Upper lobe of left lung (tissue), 6 donors: ENCODE measurements at regions not wholly inside any gene's neighbourhood (a gene's known extent, or its start where the extent isn't known, plus 50 kb on each side); places are given as distances from the start of the nearest gene placed in this dataset.

Experiments
- ATAC-seq, 2 donors: fragments of 200-7000 bp; cut with Tn5 transposase; one replicate each; pipeline ENCODE4 v1.9.1; 2022; ENCODE audit warnings: mild to moderate bottlenecking in 2 of 2, moderate library complexity in 2 of 2; ENCODE audit not compliant: low FRiP score in 2 of 2
- DNase-seq, 2 donors: peaks; one replicate each; pipeline ENCODE4 v3.0.0-alpha.2; 2019 to 2020
- H3K27ac ChIP-seq, 4 donors: fragments of 200-600 bp; sonication (generic); one replicate each; pipeline ENCODE4 v1.5.1; 2016 to 2019
- H3K27me3 ChIP-seq, 4 donors: fragments of 200-600 bp; sonication (generic); one replicate each; pipeline ENCODE4 v1.5.1; 2017 to 2019
- H3K36me3 ChIP-seq, 4 donors: fragments of 200-600 bp; sonication (generic); one replicate each; pipeline ENCODE4 v1.5.1; 2016 to 2019
- H3K4me1 ChIP-seq, 4 donors: fragments of 200-600 bp; sonication (generic); one replicate each; pipeline ENCODE4 v1.5.1; 2018 to 2019
- H3K4me3 ChIP-seq, 4 donors: fragments of 200-600 bp; sonication (generic); one replicate each; pipeline ENCODE4 v1.5.1; 2017 to 2019; ENCODE audit warnings: mild to moderate bottlenecking in 2 of 4, moderate library complexity in 1 of 4
- H3K9me3 ChIP-seq, 4 donors: fragments of 200-600 bp; sonication (generic); one replicate each; pipeline ENCODE4 v1.5.1; 2018 to 2019
- EP300 ChIP-seq, 4 donors: sonication (generic); formaldehyde crosslinking; IDR thresholded peaks; one replicate each; pipeline ENCODE4 v1.5.1; 2017; ENCODE audit warnings: antibody characterized with exemption in 4 of 4, control low read depth in 2 of 4
- POLR2A ChIP-seq, 4 donors: fragments of 450-650 bp; IDR thresholded peaks; one replicate each; pipeline ENCODE4 v1.5.1; 2016 to 2017; ENCODE audit warnings: antibody characterized with exemption in 4 of 4, mild to moderate bottlenecking in 2 of 4
- POLR2AphosphoS5 ChIP-seq, 2 donors: sonication (generic); formaldehyde crosslinking; IDR thresholded peaks; one replicate each; pipeline ENCODE4 v1.5.1; 2017; ENCODE audit warnings: antibody characterized with exemption in 2 of 2
- WGBS, 2 donors: methylation state at CpG; one replicate each; pipeline ENCODE4 v1.1.5; 2017 to 2018; 5-methylcytosine and 5-hydroxymethylcytosine counted together
- TF ChIP-seq, protein P1 (sequence below), 6 experiments: fragments of 450-650 bp in 4 of 6; fragments of 200-600 bp in 2 of 6; sonication (generic) in 2 of 6; IDR thresholded peaks; one replicate each; pipeline ENCODE4 v1.5.1; 2016 to 2019; ENCODE audit warnings: antibody characterized with exemption in 6 of 6
- donor health status: DM: no; HTN: no; CAD: no; lungs with moderate emphysema.
- donor health status: DM: no; HTN: yes; CAD: no; lungs with severe emphysema.

DNA sequence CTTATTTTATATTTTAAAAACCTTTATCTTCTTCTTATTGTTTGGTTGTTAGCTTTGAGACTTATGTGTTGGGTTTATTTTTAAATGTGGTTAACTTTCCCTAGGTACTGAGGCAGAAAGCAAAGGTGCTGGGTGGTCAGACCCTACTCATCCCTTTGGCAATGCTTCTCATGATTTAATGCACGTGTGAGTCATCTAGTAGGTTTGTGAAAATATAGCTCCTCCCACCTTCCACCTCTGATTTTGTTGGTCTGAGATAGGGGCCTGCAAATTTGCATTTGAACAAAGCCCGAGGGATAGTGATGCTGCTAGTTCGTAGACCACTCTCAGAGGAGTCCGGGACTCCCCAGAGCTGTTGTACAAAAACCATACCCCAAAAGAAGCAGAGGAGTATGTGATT is 771.3 kb upstream of the ARGLU1 start:
- no peak for ATAC-seq
- H3K36me3 ChIP-seq: no peaks in the 10 kb centered on the region
- DNase-seq: no peak
- no peak overlapping the region for H3K27ac ChIP-seq
- no peaks in the 10 kb centered on the region for H3K27me3 ChIP-seq
- no peak overlapping the region for H3K4me3 ChIP-seq
- TF ChIP-seq POLR2A (IDR thresholded peaks at IDR 0.05) (no peak), EP300 (IDR thresholded peaks at IDR 0.05) (no peak), POLR2AphosphoS5 (IDR thresholded peaks at IDR 0.05) (no peak)
- TF ChIP-seq, protein P1, sequence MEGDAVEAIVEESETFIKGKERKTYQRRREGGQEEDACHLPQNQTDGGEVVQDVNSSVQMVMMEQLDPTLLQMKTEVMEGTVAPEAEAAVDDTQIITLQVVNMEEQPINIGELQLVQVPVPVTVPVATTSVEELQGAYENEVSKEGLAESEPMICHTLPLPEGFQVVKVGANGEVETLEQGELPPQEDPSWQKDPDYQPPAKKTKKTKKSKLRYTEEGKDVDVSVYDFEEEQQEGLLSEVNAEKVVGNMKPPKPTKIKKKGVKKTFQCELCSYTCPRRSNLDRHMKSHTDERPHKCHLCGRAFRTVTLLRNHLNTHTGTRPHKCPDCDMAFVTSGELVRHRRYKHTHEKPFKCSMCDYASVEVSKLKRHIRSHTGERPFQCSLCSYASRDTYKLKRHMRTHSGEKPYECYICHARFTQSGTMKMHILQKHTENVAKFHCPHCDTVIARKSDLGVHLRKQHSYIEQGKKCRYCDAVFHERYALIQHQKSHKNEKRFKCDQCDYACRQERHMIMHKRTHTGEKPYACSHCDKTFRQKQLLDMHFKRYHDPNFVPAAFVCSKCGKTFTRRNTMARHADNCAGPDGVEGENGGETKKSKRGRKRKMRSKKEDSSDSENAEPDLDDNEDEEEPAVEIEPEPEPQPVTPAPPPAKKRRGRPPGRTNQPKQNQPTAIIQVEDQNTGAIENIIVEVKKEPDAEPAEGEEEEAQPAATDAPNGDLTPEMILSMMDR (IDR thresholded peaks at IDR 0.05): no peak
- 76 to 82% methylated on average over 4 of the region's 4 CpGs for WGBS, 2 donors
- no peaks in the 10 kb centered on the region for H3K4me1 ChIP-seq
- H3K9me3 ChIP-seq: no peaks in the 10 kb centered on the region

DNA sequence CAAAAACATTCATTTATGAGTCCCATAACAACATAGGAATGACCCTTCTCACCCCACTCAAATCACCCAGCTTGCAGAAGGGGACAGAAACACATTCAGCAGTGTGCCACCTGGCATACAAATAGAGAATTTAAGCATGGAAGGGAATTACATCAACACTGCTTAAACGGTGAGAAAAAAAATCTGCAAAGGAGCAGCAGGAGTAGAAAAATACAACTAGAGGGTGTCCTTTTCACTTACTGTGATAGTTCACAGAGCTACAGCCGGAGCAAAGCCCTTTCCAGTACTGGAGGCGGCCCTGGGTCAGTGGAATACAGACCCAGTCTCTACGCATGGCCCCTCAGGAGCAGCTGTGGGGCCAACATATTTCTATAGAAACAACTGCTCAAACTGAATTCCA is 764.3 kb upstream of the ARGLU1 start:
- TF ChIP-seq EP300 (IDR thresholded peaks at IDR 0.05) (no peak), POLR2AphosphoS5 (IDR thresholded peaks at IDR 0.05) (no peak), POLR2A (IDR thresholded peaks at IDR 0.05) (no peak)
- TF ChIP-seq, protein P1 (IDR thresholded peaks at IDR 0.05): no peak
- no peak overlapping the region for H3K27ac ChIP-seq
- ATAC-seq (no peak), DNase-seq (no peak)
- no peak overlapping the region for H3K4me3 ChIP-seq
- 80 to 86% methylated on average over 4 of the region's 4 CpGs for WGBS, 2 donors
- no peaks in the 10 kb centered on the region for H3K4me1 ChIP-seq
- H3K36me3 ChIP-seq: no peaks in the 10 kb centered on the region
- H3K9me3 ChIP-seq: no peaks in the 10 kb centered on the region
- H3K27me3 ChIP-seq: no peaks in the 10 kb centered on the region

DNA sequence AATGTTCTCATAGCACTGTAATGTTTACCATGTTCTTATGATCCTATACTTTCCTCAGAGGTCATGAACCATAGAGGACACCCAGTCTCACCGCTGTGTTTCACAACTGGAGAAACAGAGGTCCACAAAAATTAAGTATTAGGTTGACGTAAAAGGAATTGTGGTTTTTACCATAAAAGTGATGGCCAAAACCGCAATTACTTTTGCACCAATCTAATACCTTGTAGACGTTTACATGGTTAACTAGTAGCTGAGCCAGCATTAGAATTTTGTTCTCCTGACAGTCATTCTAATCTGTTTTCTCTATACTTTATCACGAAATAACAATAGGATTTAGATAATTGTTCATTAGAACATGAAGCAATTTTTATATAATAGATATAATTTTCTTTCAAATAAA is 763.4 kb upstream of the ARGLU1 start:
- no peak overlapping the region for H3K27ac ChIP-seq
- H3K27me3 ChIP-seq: no peaks in the 10 kb centered on the region
- H3K36me3 ChIP-seq: no peaks in the 10 kb centered on the region
- no peak overlapping the region for H3K4me3 ChIP-seq
- no peaks in the 10 kb centered on the region for H3K4me1 ChIP-seq
- DNase-seq (no peak), ATAC-seq (no peak)
- WGBS, 2 donors: 79 to 84% methylated on average over 5 of the region's 5 CpGs
- H3K9me3 ChIP-seq: no peaks in the 10 kb centered on the region
- no peak for TF ChIP-seq POLR2A (IDR thresholded peaks at IDR 0.05)

DNA sequence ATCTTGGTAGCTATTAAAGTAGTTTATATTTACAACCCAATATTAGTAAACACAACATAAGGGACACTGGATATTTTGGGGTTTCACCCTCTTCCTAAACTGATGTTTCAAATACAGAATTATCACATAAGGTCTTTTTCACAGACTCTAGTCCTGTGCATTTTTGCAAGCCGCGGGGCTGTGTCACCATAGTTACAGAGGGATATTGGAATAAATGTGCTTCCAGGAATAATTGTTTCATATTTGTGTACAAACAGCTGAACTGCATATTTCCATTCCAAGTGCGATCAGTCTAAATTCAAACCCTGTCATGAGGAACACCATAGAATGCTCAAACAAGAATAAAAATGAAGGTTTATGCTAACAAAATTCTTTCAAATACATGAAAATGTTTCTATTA is 762.5 kb upstream of the ARGLU1 start:
- TF ChIP-seq, protein P1 (IDR thresholded peaks at IDR 0.05): no peak
- TF ChIP-seq POLR2A (IDR thresholded peaks at IDR 0.05): no peak
- TF ChIP-seq POLR2AphosphoS5 (IDR thresholded peaks at IDR 0.05): no peak
- TF ChIP-seq EP300 (IDR thresholded peaks at IDR 0.05): no peak
- ATAC-seq: no peak
- H3K4me1 ChIP-seq: no peaks in the 10 kb centered on the region
- no peaks in the 10 kb centered on the region for H3K27me3 ChIP-seq
- no peaks in the 10 kb centered on the region for H3K36me3 ChIP-seq
- WGBS, 2 donors: 91% methylated on average over 3 of the region's 3 CpGs
- no peak for DNase-seq
- no peak overlapping the region for H3K27ac ChIP-seq
- H3K9me3 ChIP-seq: no peaks in the 10 kb centered on the region
- H3K4me3 ChIP-seq: no peak overlapping the region

DNA sequence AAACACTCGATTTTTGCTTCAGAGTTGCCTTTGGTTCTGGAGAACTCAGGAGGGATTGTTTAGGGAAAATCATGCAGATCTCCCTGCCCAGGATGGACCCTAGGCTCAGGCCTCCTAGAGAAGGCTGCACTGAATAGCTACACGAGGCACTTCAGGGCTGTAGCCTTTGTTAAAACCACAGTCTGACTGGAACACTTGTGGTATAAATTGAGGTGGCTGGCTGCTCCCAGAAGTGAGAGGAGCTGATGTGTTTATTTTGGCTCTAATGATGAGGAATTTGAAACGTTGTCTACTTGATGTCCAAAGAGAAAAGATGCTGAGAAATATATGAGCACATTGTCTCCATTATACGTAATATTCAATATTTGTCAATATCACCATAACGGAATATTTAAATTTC is 762.1 kb upstream of the ARGLU1 start:
- Histone ChIP-seq H3K27ac (no peak overlapping the region), H3K4me1 (no peaks in the 10 kb centered on the region), H3K27me3 (no peaks in the 10 kb centered on the region), H3K9me3 (no peaks in the 10 kb centered on the region), H3K36me3 (no peaks in the 10 kb centered on the region), H3K4me3 (no peak overlapping the region)
- DNase-seq (no peak), ATAC-seq (no peak)
- no peak for TF ChIP-seq POLR2A (IDR thresholded peaks at IDR 0.05)
- TF ChIP-seq POLR2AphosphoS5 (IDR thresholded peaks at IDR 0.05): no peak
- no peak for TF ChIP-seq EP300 (IDR thresholded peaks at IDR 0.05)
- TF ChIP-seq, protein P1 (IDR thresholded peaks at IDR 0.05): no peak
- WGBS, 2 donors: 59 to 64% methylated on average over 5 of the region's 5 CpGs
